Mesenchymal stem cell (in vitro differentiated cells and primary cell): ENCODE measurements at regions not wholly inside any gene's neighbourhood (a gene's known extent, or its start where the extent isn't known, plus 50 kb on each side); places are given as distances from the start of the nearest gene placed in this dataset.
A peak's percentile ranks its signal among the peaks of the same experiment; 100 is the strongest.

Source experiments
- DNase-seq: peaks from one replicate; pipeline ENCODE4 v3.0.0-alpha.2; 2013
- H2AFZ ChIP-seq: one replicate; pipeline ENCODE4 v1.6.1; 2013; ENCODE audit warnings: low read depth, mild to moderate bottlenecking, control low read depth, inconsistent platforms, low read length, moderate library complexity
- H2AK5ac ChIP-seq: 2 replicates; pipeline ENCODE4 v1.6.1; 2013; ENCODE audit warnings: low read length, moderate library complexity, mild to moderate bottlenecking, inconsistent platforms; ENCODE audit not compliant: severe bottlenecking
- H2BK120ac ChIP-seq: one replicate; pipeline ENCODE4 v1.6.1; 2013; ENCODE audit warnings: low read depth, mild to moderate bottlenecking, inconsistent platforms, low read length, moderate library complexity
- H2BK12ac ChIP-seq, 2 experiments: one replicate each; pipeline ENCODE4 v1.6.1; 2013; ENCODE audit warnings: inconsistent platforms in 2 of 2, low read length in 2 of 2, mild to moderate bottlenecking in 2 of 2, moderate library complexity in 2 of 2, control low read depth in 1 of 2
- H2BK15ac ChIP-seq: one replicate; pipeline ENCODE4 v1.6.1; 2013; ENCODE audit warnings: mild to moderate bottlenecking, low read depth, inconsistent platforms; ENCODE audit not compliant: poor library complexity, severe bottlenecking
- H2BK5ac ChIP-seq: 2 replicates; pipeline ENCODE4 v1.6.1; 2013; ENCODE audit warnings: low read depth, mild to moderate bottlenecking, low read length, control low read depth, inconsistent platforms; ENCODE audit not compliant: poor library complexity, severe bottlenecking
- H3K14ac ChIP-seq, 2 experiments: one replicate each; pipeline ENCODE4 v1.6.1; 2013; ENCODE audit warnings: inconsistent platforms in 2 of 2, low read length in 2 of 2, control low read depth in 1 of 2, mild to moderate bottlenecking in 1 of 2, moderate library complexity in 1 of 2
- H3K18ac ChIP-seq, 2 experiments: one replicate each; pipeline ENCODE4 v1.6.1; 2013; ENCODE audit warnings: inconsistent platforms in 2 of 2, low read length in 2 of 2, control low read depth in 1 of 2, low read depth in 1 of 2, mild to moderate bottlenecking in 1 of 2
- H3K23ac ChIP-seq, 2 experiments: one replicate each; pipeline ENCODE4 v1.6.1; 2013; ENCODE audit warnings: inconsistent platforms in 2 of 2, low read length in 2 of 2, mild to moderate bottlenecking in 2 of 2, moderate library complexity in 2 of 2, control low read depth in 1 of 2
- H3K27ac ChIP-seq: 2 replicates; pipeline ENCODE4 v1.5.1; 2013; ENCODE audit warnings: mild to moderate bottlenecking, moderate library complexity, low read length, control low read depth, inconsistent platforms; ENCODE audit not compliant: poor library complexity, severe bottlenecking
- H3K27me3 ChIP-seq, 2 experiments: 2 replicates each; pipeline versions ENCODE4 v1.6.1 to v1.7.0; 2013; ENCODE audit warnings: low read length in 2 of 2, mild to moderate bottlenecking in 2 of 2, moderate library complexity in 2 of 2, control low read depth in 1 of 2, inconsistent platforms in 1 of 2; ENCODE audit not compliant: control insufficient read depth in 1 of 2, insufficient read depth in 1 of 2
- H3K36me3 ChIP-seq, 2 experiments: 2 replicates each; pipeline versions ENCODE4 v1.6.1 to v1.7.0; 2013; ENCODE audit warnings: low read length in 2 of 2, control low read depth in 1 of 2, inconsistent platforms in 1 of 2, low read depth in 1 of 2, mild to moderate bottlenecking in 1 of 2; ENCODE audit not compliant: insufficient read depth in 2 of 2, control insufficient read depth in 1 of 2
- H3K4ac ChIP-seq, 2 experiments: one replicate each; pipeline ENCODE4 v1.6.1; 2013; ENCODE audit warnings: inconsistent platforms in 2 of 2, low read length in 2 of 2, mild to moderate bottlenecking in 2 of 2, moderate library complexity in 2 of 2, control low read depth in 1 of 2, low read depth in 1 of 2
- H3K4me1 ChIP-seq: 2 replicates; pipeline ENCODE4 v1.6.1; 2013; ENCODE audit warnings: low read depth, low read length, control low read depth; ENCODE audit not compliant: control insufficient read depth, insufficient read depth
- H3K4me2 ChIP-seq: 2 replicates; pipeline ENCODE4 v1.6.1; 2013; ENCODE audit warnings: low read length, mild to moderate bottlenecking, inconsistent platforms; ENCODE audit not compliant: poor library complexity, severe bottlenecking
- H3K4me3 ChIP-seq, 2 experiments: 2 replicates each; pipeline versions ENCODE4 v1.5.1 to v1.7.0; 2013; ENCODE audit warnings: low read length in 2 of 2, mild to moderate bottlenecking in 2 of 2, control low read depth in 1 of 2, low read depth in 1 of 2; ENCODE audit not compliant: insufficient read depth in 1 of 2
- H3K79me1 ChIP-seq: replicated peaks from 2 replicates; pipeline ENCODE4 v1.6.1; 2013; ENCODE audit warnings: mild to moderate bottlenecking, control low read depth, low read length, inconsistent platforms; ENCODE audit not compliant: poor library complexity, severe bottlenecking
- H3K9ac ChIP-seq: 2 replicates; pipeline ENCODE4 v1.7.0; 2013; ENCODE audit warnings: mild to moderate bottlenecking, low read length, moderate library complexity
- H3K9me3 ChIP-seq: 2 replicates; pipeline ENCODE4 v1.7.0; 2013; ENCODE audit warnings: mild to moderate bottlenecking, low read length; ENCODE audit not compliant: control insufficient read depth
- H4K8ac ChIP-seq: one replicate; pipeline ENCODE4 v1.6.1; 2013; ENCODE audit warnings: inconsistent platforms, mild to moderate bottlenecking, low read length, moderate library complexity
- H4K91ac ChIP-seq: one replicate; pipeline ENCODE4 v1.6.1; 2013; ENCODE audit warnings: mild to moderate bottlenecking, low read length, inconsistent platforms
- WGBS: methylation state at CpG from one replicate; pipeline ENCODE4 v1.1.7; 2013; ENCODE audit warnings: mixed read lengths; 5-methylcytosine and 5-hydroxymethylcytosine counted together

- H3K14ac ChIP-seq, result no peak overlapping the region
- H2AFZ ChIP-seq, result no peak overlapping the region
- no peak overlapping the region for H3K27ac ChIP-seq
- no peaks in the 10 kb centered on the region for H3K79me1 ChIP-seq
- no peak overlapping the region for H2BK120ac ChIP-seq
- DNase-seq, result no peak
- no peaks in the 10 kb centered on the region for H3K4me1 ChIP-seq
- H3K4me3 ChIP-seq, result no peak overlapping the region
- H3K18ac ChIP-seq, result no peak overlapping the region
- H3K27me3 ChIP-seq, result no peaks in the 10 kb centered on the region
- no peak overlapping the region for H3K9ac ChIP-seq
- no peak overlapping the region for H2BK12ac ChIP-seq
- H3K4ac ChIP-seq, result no peak overlapping the region
- no peak overlapping the region for H2AK5ac ChIP-seq
- H2BK15ac ChIP-seq, result no peak overlapping the region
- no peak overlapping the region for H2BK5ac ChIP-seq
- no peak overlapping the region for H4K8ac ChIP-seq
- H4K91ac ChIP-seq, result no peak overlapping the region
- H3K36me3 ChIP-seq, result no peaks in the 10 kb centered on the region
- WGBS, result 91% methylated on average over 1 of the region's 1 CpG
- no peaks in the 10 kb centered on the region for H3K9me3 ChIP-seq
- no peak overlapping the region for H3K23ac ChIP-seq
- H3K4me2 ChIP-seq, result no peak overlapping the region
Measured at GRCh38 chr4:138509346-138509745, 267.2 kb upstream of the SLC7A11 start.

GRCh38 chr4:138507522-138507921 is 265.4 kb upstream of the SLC7A11 start:
- peak; percentile 52 for DNase-seq
- WGBS, result 15% methylated on average over 1 of the region's 2 CpGs

GRCh38 chr4:138501614-138502013 is 259.5 kb upstream of the SLC7A11 start:
- WGBS, result 84% methylated on average over 1 of the region's 1 CpG
- no peak overlapping the region for H3K23ac ChIP-seq
- no peak overlapping the region for H3K4me2 ChIP-seq
- H2BK5ac ChIP-seq, result no peak overlapping the region
- H4K91ac ChIP-seq, result no peak overlapping the region
- no peak overlapping the region for H3K4ac ChIP-seq
- no peak overlapping the region for H3K4me3 ChIP-seq
- H2BK120ac ChIP-seq, result no peak overlapping the region
- H4K8ac ChIP-seq, result no peak overlapping the region
- no peak overlapping the region for H3K27ac ChIP-seq
- no peaks in the 10 kb centered on the region for H3K27me3 ChIP-seq
- no peaks in the 10 kb centered on the region for H3K4me1 ChIP-seq
- H3K36me3 ChIP-seq, result no peaks in the 10 kb centered on the region
- H2AFZ ChIP-seq, result no peak overlapping the region
- no peak overlapping the region for H2AK5ac ChIP-seq
- no peak overlapping the region for H2BK15ac ChIP-seq
- H3K9ac ChIP-seq, result no peak overlapping the region
- H3K18ac ChIP-seq, result peak overlapping the region in 1 of 2 experiments; percentile 9
- H2BK12ac ChIP-seq, result no peak overlapping the region
- peaks cover 14% of the 10 kb centered on the region for H3K9me3 ChIP-seq
- no peak for DNase-seq
- H3K14ac ChIP-seq, result no peak overlapping the region
- no peaks in the 10 kb centered on the region for H3K79me1 ChIP-seq

More at GRCh38 chr4:138507522-138507921, 265.4 kb upstream of the SLC7A11 start:
- Histone ChIP-seq H2BK120ac (no peak overlapping the region), H2BK5ac (no peak overlapping the region), H2AK5ac (no peak overlapping the region), H3K9ac (no peak overlapping the region), H3K4me1 (no peaks in the 10 kb centered on the region), H3K4me2 (no peak overlapping the region), H3K79me1 (no peaks in the 10 kb centered on the region), H3K36me3 (no peaks in the 10 kb centered on the region), H3K4me3 (no peak overlapping the region), H3K27me3 (no peaks in the 10 kb centered on the region), H3K23ac (no peak overlapping the region), H3K27ac (no peak overlapping the region), H2AFZ (no peak overlapping the region), H3K18ac (no peak overlapping the region), H3K14ac (no peak overlapping the region), H3K4ac (no peak overlapping the region), H4K8ac (no peak overlapping the region), H2BK15ac (no peak overlapping the region), H2BK12ac (no peak overlapping the region), H4K91ac (no peak overlapping the region), H3K9me3 (no peaks in the 10 kb centered on the region)

- no peak overlapping the region for H3K27ac ChIP-seq
- H3K4me1 ChIP-seq, result no peaks in the 10 kb centered on the region
- H2BK5ac ChIP-seq, result no peak overlapping the region
- no peak overlapping the region for H2BK120ac ChIP-seq
- H3K14ac ChIP-seq, result no peak overlapping the region
- H2AK5ac ChIP-seq, result no peak overlapping the region
- no peak overlapping the region for H4K8ac ChIP-seq
- no peak for DNase-seq
- no peaks in the 10 kb centered on the region for H3K36me3 ChIP-seq
- H2BK12ac ChIP-seq, result no peak overlapping the region
- H3K4me3 ChIP-seq, result no peak overlapping the region
- no peak overlapping the region for H2AFZ ChIP-seq
- no peak overlapping the region for H3K4ac ChIP-seq
- H3K9ac ChIP-seq, result no peak overlapping the region
- H2BK15ac ChIP-seq, result no peak overlapping the region
- H3K23ac ChIP-seq, result no peak overlapping the region
- H3K79me1 ChIP-seq, result no peaks in the 10 kb centered on the region
- no peak overlapping the region for H3K4me2 ChIP-seq
- H3K27me3 ChIP-seq, result no peaks in the 10 kb centered on the region
- H3K9me3 ChIP-seq, result peaks cover 14% of the 10 kb centered on the region
- H4K91ac ChIP-seq, result no peak overlapping the region
- 67% methylated on average over 1 of the region's 1 CpG for WGBS
- no peak overlapping the region for H3K18ac ChIP-seq
Measured at GRCh38 chr4:138500869-138501268, 258.7 kb upstream of the SLC7A11 start.
